Glutamatergic neuron (in vitro differentiated cells): ENCODE measurements at regions not wholly inside any gene's neighbourhood (a gene's known extent, or its start where the extent isn't known, plus 50 kb on each side); places are given as distances from the start of the nearest gene placed in this dataset.

Experiments
- DNase-seq: peaks from one replicate; pipeline ENCODE4 v3.0.0; 2022
- H3K27ac Mint-ChIP-seq: one replicate; pipeline ENCODE4 v1.8.0; 2020; ENCODE audit warnings: mild to moderate bottlenecking, mixed read lengths, inconsistent platforms; ENCODE audit not compliant: unreplicated experiment
- H3K27me3 Mint-ChIP-seq: one replicate; pipeline ENCODE4 v1.8.0; 2020; ENCODE audit warnings: mild to moderate bottlenecking, moderate library complexity, mixed read lengths, inconsistent platforms; ENCODE audit not compliant: unreplicated experiment
- H3K36me3 Mint-ChIP-seq: one replicate; pipeline ENCODE4 v1.8.0; 2020; ENCODE audit warnings: mild to moderate bottlenecking, mixed read lengths, inconsistent platforms; ENCODE audit not compliant: unreplicated experiment
- H3K4me1 Mint-ChIP-seq: one replicate; pipeline ENCODE4 v1.8.0; 2020; ENCODE audit warnings: mild to moderate bottlenecking, low read depth, mixed read lengths, inconsistent platforms; ENCODE audit not compliant: unreplicated experiment
- H3K4me3 Mint-ChIP-seq: one replicate; pipeline ENCODE4 v1.8.0; 2020; ENCODE audit warnings: mild to moderate bottlenecking, mixed read lengths, inconsistent platforms; ENCODE audit not compliant: unreplicated experiment
- H3K9me3 Mint-ChIP-seq: one replicate; pipeline ENCODE4 v1.8.0; 2020; ENCODE audit warnings: mild to moderate bottlenecking, moderate library complexity, mixed read lengths, inconsistent platforms; ENCODE audit not compliant: unreplicated experiment
- CTCF ChIP-seq: fragments of 200-600 bp; sonication (generic); IDR thresholded peaks from one replicate; pipeline ENCODE4 v1.5.0; 2021; ENCODE audit not compliant: partially characterized antibody, unreplicated experiment

DNA sequence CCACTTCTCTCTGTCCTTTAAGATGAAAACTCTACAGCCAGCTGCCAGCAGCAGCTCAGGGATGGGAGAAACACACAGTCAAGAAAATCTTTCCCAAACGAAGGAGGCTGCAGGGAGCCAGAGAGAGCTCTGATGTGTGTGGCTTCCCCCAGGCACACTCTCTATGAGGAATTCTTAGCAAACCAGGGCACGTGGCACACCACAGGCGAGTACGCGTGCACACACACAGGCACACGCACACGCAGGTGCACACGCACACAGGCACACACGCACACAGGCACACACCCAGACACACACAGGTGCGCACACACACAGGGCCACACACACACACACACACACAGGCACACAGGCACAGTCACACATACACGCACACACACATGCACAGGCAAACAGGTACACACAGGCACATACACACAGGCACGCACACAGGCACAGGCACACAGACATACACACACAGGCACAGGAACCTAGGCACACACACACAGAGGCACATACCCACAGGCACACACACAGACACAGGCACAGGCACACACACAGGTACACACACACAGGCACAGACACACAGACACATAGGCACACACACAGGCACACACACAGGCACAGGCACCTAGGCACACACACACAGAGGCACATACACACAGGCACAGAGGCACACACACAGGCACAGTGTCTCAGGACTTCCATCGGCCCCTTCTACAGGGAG, 91.5 kb upstream of the ATP2B2 start:
- no peak for DNase-seq
- H3K27ac Mint-ChIP-seq, result no peak overlapping the region
- peaks cover 3% of the 10 kb centered on the region for H3K9me3 Mint-ChIP-seq
- peaks cover 6% of the 10 kb centered on the region for H3K4me1 Mint-ChIP-seq
- no peaks in the 10 kb centered on the region for H3K36me3 Mint-ChIP-seq
- H3K4me3 Mint-ChIP-seq, result no peak overlapping the region
- peaks cover 14% of the 10 kb centered on the region for H3K27me3 Mint-ChIP-seq
- TF ChIP-seq CTCF, result no peak

- H3K27ac Mint-ChIP-seq, result no peak overlapping the region
- no peak for TF ChIP-seq CTCF
- H3K27me3 Mint-ChIP-seq, result peaks cover 13% of the 10 kb centered on the region
- H3K36me3 Mint-ChIP-seq, result no peaks in the 10 kb centered on the region
- DNase-seq, result no peak
- peaks cover 3% of the 10 kb centered on the region for H3K9me3 Mint-ChIP-seq
- peaks cover 6% of the 10 kb centered on the region for H3K4me1 Mint-ChIP-seq
- no peak overlapping the region for H3K4me3 Mint-ChIP-seq
These were observed 92.3 kb upstream of the ATP2B2 start for GRCh38 chr3:10597733-10598132.

DNA sequence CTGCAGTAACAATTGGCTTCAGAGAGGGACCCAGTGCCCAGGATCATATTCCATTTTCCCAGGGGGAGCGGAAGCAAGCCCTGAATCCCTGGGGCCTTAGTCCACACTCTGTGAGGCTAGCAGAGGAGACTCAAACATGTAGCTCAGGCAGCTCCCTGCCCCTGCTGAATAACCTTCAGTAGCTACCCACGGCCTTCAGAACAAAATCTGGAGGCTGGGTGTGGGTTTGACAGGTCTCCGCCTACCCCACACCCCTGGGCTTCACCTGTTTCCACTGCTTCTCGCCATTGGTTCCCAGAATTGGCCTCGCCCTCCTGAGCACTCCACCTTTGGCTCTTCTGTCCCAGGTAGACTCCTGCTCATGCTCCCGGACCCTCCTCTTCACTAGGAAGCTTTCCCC, 93.6 kb upstream of the ATP2B2 start:
- H3K9me3 Mint-ChIP-seq, result peaks cover 3% of the 10 kb centered on the region
- H3K4me3 Mint-ChIP-seq, result no peak overlapping the region
- H3K27me3 Mint-ChIP-seq, result peaks cover 13% of the 10 kb centered on the region
- H3K27ac Mint-ChIP-seq, result no peak overlapping the region
- no peak for DNase-seq
- peaks cover 16% of the 10 kb centered on the region for H3K4me1 Mint-ChIP-seq
- TF ChIP-seq CTCF, result no peak
- H3K36me3 Mint-ChIP-seq, result no peaks in the 10 kb centered on the region

- Mint-ChIP-seq H3K4me1 (peaks cover 20% of the 10 kb centered on the region), H3K36me3 (no peaks in the 10 kb centered on the region), H3K9me3 (peaks cover 6% of the 10 kb centered on the region), H3K27me3 (peaks cover 13% of the 10 kb centered on the region), H3K27ac (no peak overlapping the region), H3K4me3 (no peak overlapping the region)
- TF ChIP-seq CTCF, result no peak
- no peak for DNase-seq
These were observed 94.1 kb upstream of the ATP2B2 start for GRCh38 chr3:10599444-10599843.

- Mint-ChIP-seq H3K4me3 (no peak overlapping the region), H3K27me3 (peaks cover 13% of the 10 kb centered on the region)
These were observed 94.9 kb upstream of the ATP2B2 start for GRCh38 chr3:10600296-10600714.

More at GRCh38 chr3:10600296-10600714, 94.9 kb upstream of the ATP2B2 start:
- H3K27ac Mint-ChIP-seq, result no peak overlapping the region
- DNase-seq, result no peak
- no peaks in the 10 kb centered on the region for H3K36me3 Mint-ChIP-seq
- TF ChIP-seq CTCF, result no peak
- peaks cover 6% of the 10 kb centered on the region for H3K9me3 Mint-ChIP-seq
- peaks cover 20% of the 10 kb centered on the region for H3K4me1 Mint-ChIP-seq
